ENCODE measurements at regions not wholly inside any gene's neighbourhood (a gene's known extent, or its start where the extent isn't known, plus 50 kb on each side); places are given as distances from the start of the nearest gene placed in this dataset.
"Not testable (repeated sequence)": the region's sequence is repeated elsewhere in the genome, so short reads cannot be mapped to it uniquely, and the experiment has no call there.

DNA sequence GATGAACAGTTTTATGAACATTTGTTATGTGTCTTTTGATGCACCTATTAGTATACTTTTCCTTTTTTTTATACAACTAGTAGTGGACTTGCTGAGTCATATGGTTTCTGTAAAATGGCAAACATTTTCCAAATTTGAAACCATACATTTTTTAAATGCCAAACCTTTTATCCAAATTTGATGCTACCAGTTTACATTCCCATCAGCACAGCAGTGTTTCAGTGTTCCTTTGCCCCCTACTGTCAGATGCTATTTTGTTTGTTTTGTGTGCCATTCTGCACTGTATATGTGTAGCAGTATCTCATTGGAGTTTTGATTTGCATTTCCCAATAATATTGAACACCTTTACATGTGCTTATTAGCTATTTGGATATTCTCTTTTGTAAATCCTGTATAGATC, 219.4 kb downstream of the TANC2 start:
- no peak for DNase-seq

- DNase-seq = no peak
These were observed 223.0 kb downstream of the TANC2 start for GRCh38 chr17:63189082-63189481.

GRCh38 chr17:63189930-63190329, 223.9 kb downstream of the TANC2 start:
- DNase-seq = no peak

GRCh38 chr17:63190821-63191370, 224.9 kb downstream of the TANC2 start:
- DNase-seq = no peak

DNA sequence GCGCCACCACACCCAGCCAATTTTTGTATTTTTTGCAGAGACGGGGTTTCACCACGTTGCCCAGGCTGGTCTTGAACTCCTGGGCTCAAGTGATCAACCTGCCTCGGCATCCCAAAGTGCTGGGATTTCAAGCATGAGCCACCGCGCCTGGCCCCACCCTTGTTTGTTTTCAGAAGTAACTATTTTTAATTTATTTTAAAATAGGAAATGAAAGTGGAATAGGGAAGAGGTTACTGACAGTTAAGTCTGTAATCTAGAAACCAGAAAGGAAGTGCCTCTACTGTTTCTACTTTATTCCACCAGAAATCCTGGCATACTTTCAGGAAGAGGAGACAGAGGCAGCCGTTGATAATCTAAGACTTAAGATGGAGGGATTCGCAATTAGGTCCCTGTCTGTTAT, 225.6 kb downstream of the TANC2 start:
- DNase-seq = no peak

DNA sequence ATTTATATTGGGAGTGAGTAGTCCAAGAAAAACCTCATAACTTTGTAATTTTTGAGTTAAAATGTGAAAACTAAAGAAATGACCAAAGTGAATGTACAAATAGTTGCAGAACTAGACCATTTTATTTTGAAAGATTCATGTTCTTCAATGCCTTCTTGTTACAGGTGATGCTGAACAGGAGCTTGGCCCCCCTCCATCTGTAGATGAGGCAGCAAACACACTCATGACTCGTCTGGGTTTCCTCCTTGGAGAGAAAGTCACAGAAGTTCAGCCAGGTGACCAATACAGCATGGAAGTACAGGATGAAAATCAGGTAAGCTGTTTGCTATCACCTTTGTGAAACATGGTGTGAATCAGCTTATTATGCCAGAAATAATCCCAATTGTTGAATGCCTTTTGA, 227.8 kb downstream of the TANC2 start:
- no peak for DNase-seq

DNA sequence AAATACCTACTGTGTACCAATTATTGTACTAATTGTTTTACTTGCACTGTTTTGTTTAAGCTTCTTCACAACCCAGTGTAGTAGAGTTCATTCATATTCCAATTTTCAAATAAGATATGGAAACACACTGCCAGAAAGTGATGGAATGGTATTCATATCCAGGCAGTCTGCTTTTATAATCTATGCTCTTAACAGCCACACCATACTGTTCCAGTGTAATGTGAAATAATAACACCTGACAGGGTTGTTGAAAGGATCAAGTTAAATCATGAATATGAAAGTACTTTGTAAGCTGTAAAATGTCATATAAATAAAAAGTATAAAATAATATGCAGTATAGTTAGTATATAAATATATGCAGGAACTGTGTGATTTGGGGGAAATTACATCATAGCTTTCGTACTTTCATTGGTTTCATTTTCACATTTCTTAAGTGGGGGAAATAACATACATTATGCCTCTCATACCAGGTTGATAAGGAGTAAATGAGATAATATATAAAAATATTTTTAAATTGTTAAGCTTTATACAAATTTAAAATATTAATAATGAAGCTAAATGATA, 230.8 kb downstream of the TANC2 start:
- no peak for DNase-seq

DNA sequence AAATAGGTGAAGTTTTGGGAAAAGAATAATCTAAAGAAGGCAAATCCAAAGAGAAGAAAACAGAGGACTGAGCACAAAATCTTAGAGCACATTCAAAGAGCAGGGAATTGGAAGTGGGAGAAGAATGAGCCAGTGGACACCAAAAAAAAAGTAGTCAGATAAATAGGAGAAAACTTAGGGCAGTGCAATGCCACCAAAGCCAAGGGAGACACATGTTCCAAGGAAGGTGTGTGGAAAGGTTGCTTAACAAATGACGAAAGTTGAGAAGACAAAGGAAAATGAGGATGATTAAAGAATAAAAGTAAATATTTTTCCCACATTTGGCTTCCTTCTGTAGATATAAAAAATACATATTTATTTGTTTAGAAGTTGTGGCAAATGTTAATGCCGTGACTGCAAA, 237.6 kb downstream of the TANC2 start:
- no peak for DNase-seq

- no peak for DNase-seq
These were observed 224.2 kb downstream of the CYB561 start for GRCh38 chr17:63221939-63222338.

- DNase-seq = peak; percentile 23 to 42
These were observed 223.5 kb downstream of the CYB561 start for GRCh38 chr17:63222655-63223054.

- no peak for DNase-seq
These were observed 222.7 kb downstream of the CYB561 start for GRCh38 chr17:63223212-63223911.

- DNase-seq = no peak
These were observed 221.5 kb downstream of the CYB561 start for GRCh38 chr17:63224644-63225043.

DNA sequence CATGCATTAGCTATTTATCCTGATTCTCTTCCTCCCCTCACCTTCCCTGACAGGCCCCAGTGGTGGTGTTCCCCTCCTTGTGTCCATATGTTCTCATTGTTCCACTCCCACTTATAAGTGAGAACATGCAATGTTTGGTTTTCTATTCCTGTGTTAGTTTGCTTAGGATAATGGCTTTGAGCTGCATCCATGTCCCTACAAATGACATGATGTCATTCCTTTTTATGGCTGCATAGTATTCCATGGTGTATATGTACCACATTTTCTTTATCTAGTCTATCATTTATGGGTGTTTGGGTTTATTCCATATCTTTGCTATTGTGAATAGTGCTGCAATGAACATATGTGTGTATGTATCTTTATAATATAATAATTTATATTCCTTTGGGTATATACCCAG, 219.4 kb downstream of the CYB561 start:
- DNase-seq = not testable (repeated sequence)

- DNase-seq = not testable (repeated sequence)
These were observed 215.0 kb downstream of the CYB561 start for GRCh38 chr17:63231015-63231620.

DNA sequence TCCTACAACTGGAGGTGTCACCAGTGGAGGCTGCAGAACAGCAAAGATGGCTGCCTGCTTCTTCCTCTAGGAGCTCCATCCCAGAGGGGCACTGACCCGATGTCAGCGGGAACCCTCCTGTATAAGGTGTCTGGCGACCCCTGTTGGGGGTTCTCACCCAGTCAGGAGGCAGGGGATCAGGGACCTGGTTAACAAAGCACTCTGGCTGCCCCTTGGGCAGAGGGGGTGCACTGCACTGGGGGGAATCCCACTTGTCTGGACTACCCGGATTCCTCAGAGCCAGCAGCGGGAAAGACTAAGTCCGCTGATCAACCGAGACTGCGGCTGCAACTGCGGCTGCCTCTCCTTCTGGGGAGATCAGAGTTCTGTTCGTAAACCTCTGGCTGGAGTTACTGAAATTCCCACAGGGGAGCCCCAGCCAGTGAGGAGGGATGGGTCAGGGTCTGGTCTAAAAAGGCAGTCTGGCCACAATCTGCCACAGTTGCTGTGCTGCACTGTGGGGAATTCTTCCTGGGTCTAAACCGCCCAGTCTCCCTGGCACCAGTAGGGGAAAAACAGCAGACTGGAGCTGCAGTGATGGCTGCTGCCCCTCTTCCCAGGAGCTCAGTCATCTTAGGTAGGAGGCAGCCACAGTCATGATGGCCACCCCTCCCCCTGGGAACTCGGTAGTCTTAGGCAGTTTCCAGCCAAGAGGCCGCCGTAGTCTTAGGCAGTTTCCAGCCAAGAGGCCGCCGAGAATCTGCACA, 213.4 kb downstream of the CYB561 start:
- DNase-seq = no peak

GRCh38 chr17:63240106-63240505, 206.0 kb downstream of the CYB561 start:
- DNase-seq = no peak

DNA sequence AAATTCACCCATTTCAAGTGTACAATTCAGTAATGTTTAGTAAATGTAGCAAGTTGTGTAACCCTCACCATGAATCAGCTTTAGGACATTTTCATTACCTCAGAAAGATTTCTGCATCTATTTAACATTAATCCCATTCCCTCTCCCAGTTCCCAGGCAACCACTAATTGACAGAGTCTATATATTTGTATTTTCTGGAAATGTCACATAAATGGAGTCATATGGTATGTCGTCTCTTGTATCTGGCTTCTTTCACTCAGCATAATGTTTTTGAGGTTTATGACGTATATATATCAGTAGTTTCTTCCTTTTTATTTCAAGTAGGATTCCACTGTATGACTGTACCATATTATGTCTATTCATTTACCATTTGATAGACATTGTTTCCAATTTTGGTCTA, 199.8 kb downstream of the CYB561 start:
- no peak for DNase-seq

DNA sequence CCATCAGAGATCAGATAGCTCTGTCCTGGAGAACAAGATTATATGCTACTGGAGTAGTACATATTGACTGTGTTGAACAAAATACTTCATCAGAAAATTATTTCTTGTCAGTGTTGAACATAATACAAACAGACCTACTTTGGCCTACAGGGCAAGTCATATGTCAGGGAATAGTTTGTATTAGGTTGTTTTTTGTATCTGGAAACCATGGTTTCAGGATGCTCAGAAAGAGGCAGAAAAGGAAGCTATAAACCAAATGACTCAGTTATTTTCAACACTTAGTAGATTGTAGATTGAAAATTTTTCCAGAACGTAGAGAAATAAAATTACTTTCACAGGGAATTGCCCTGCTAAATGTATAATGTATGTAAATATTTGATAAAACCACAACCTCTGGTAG, 198.4 kb downstream of the CYB561 start:
- no peak for DNase-seq

- DNase-seq = no peak
These were observed 196.7 kb downstream of the CYB561 start for GRCh38 chr17:63249256-63250004.

DNA sequence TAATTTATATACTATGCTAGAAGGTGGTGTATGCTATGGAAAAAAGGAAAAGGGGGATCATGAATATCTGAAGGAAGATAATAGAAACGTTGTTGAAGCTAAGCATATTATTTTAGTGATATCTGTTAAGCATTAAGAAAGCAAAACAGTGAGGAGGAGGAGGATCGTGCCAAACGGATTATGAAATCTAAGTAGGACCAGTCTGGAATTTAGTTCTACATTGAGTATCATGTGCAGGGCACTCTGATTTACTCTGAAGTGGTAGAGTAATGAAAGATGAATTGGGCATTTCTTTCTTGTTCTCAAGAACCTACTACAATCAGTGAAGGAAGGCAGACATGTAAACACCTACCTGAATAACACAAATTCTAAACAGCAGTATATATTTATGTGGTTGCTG, 195.3 kb downstream of the CYB561 start:
- DNase-seq = no peak

DNA sequence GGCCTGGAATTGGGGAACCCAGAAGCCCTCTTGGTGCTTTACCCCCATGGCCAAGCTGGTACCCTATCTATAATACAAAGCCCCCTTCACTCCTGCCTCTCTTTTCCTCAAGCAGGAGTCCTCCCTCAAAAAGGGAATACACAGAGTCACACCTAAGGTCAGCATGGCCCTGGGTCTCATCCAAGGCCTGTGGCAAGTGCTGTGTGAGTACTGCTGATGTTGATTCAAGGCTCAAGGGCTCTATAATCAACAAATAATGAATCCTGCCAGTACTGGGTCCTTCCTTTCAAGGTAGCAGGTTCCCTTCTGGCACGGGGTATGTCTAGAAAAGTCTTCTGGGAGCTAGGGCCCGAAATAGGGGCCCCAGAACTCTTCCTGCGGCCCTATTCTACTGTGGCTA, 187.3 kb downstream of the CYB561 start:
- DNase-seq = no peak

DNA sequence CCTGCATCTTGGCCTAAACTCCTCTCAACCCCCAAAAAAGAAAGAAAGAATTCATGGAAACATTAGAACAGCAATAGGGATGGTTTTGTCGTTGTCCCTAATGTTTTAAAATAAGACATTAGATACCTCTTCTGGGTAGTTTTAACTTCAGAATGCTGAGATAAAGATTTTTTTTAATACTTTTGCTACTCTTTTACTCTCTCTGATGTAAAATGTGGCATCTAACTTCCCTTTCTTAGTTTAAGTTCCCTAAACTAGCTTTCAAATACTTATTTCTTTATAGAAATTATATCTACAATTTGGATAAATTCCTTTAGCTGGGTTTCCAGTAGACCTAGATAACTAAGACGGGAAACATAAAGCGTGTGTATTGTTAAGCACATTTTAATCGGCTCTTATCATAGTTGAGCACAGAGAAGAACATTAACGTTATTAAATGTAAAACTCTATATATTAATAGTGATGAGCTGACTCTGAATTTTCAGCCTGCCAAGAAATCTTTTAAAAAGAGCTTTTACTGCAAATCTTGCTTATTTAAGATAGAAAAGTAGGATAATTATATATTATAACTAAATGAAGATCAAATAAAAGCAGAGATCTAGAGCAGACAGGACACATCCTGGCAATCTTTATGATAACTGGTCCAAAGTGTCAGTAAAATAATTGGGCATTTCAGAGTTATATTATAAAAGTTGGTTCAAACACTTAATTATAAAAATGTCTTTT, 183.2 kb downstream of the CYB561 start:
- no peak for DNase-seq

Measured in stimulated activated CD4-positive, alpha-beta T cell treated with anti-CD3 and anti-CD28 coated beads, Interleukin-2, amount 100 ng/mL, for 24 hours (primary cell).